Activated naive CD4-positive, alpha-beta T cell treated with anti-CD3 and anti-CD28 coated beads, Interleukin-2, amount 50 U/mL, for 72 hours (primary cell): ENCODE measurements at regions not wholly inside any gene's neighbourhood (a gene's known extent, or its start where the extent isn't known, plus 50 kb on each side); places are given as distances from the start of the nearest gene placed in this dataset.
A peak's percentile ranks its signal among the peaks of the same experiment; 100 is the strongest.
"Not testable (repeated sequence)": the region's sequence is repeated elsewhere in the genome, so short reads cannot be mapped to it uniquely, and the experiment has no call there.

Source experiments
- ATAC-seq, 2 donors: fragments of 150-1000 bp; cut with Tn5 transposase; 2 replicates each; pipeline ENCODE4 v1.10.0; 2021; ENCODE audit warnings: mild to moderate bottlenecking in 2 of 2, moderate library complexity in 2 of 2
- DNase-seq, 2 donors: peaks; one replicate each; pipeline ENCODE4 v3.0.0; 2021 to 2022; ENCODE audit warnings: low spot score in 2 of 2
- H3K27ac Mint-ChIP-seq, 2 donors: one replicate each; pipeline ENCODE4 v1.8.0; 2022; ENCODE audit warnings: mild to moderate bottlenecking in 2 of 2, mixed read lengths in 2 of 2
- H3K36me3 Mint-ChIP-seq, 2 donors: one replicate each; pipeline ENCODE4 v1.8.0; 2022; ENCODE audit warnings: mixed read lengths in 2 of 2
- H3K9me3 Mint-ChIP-seq, 2 donors: one replicate each; pipeline ENCODE4 v1.8.0; 2022; ENCODE audit warnings: mixed read lengths in 2 of 2

DNA sequence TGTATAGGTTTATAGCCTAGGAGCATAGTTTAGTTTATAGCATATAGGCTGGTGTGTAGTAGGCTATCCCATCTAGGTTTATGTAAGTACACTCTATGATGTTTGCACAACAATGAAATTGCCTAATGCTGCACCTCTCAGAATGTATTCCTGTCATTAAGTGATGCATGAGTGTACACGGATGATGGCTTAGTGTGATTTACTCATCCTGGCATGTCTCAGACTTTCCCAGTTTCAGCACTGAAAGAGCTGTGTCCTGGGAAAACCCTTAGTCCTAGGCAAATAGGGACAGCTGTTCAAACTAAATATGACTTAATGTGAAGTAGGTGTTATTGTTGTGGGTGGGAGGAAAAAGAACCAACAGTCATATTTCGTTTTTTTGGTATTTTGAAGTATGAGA is 264.9 kb upstream of the MAGEB18 start:
- DNase-seq (no peak), ATAC-seq (no peak)
- no peak overlapping the region for H3K27ac Mint-ChIP-seq
- no peaks in the 10 kb centered on the region for H3K36me3 Mint-ChIP-seq
- H3K9me3 Mint-ChIP-seq = peaks cover 6 to 8% of the 10 kb centered on the region in 2 donors

DNA sequence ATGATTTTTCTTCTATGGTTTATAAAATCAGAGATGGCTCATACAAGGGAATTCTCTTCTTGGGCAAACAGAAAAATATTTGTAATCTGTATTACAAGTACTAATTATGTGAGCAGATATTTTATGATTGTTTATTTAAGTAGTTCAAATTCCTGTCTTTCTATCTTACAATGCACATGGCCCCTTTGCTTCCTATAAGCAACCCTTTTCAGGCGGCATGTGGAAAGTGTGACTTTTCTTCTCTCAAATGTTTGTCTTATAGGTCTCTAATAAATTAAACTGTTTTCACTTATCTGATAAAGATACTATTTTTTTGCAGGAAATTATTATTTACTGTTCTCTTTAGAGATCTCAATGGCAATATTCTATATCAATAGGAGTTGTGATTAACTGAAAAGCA is 259.3 kb upstream of the MAGEB18 start:
- DNase-seq (no peak), ATAC-seq (no peak)
- no peaks in the 10 kb centered on the region for H3K36me3 Mint-ChIP-seq
- peaks cover 4% of the 10 kb centered on the region in 2 donors for H3K9me3 Mint-ChIP-seq
- H3K27ac Mint-ChIP-seq = no peak overlapping the region

DNA sequence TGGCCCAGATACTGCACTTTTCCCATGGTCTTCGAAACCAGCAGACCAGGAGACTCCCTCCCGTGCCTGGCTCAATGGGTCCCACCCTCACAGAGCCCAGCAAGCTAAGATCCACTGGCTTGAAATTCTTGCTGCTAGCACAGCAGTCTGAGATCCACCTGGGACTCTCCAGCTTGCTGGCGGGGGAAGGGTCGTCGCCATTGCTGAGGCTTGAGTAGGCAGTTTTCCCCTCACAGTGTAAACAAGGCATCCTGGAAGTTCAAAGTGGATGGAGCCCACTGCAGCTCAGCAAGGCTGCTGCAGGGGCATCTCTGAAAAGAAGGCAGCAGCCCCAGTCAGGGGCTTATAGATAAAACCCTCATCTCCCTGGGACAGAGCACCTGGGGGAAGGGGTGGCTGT is 255.6 kb upstream of the MAGEB18 start:
- H3K9me3 Mint-ChIP-seq = peaks cover 3 to 11% of the 10 kb centered on the region in 2 donors
- not testable (repeated sequence) for DNase-seq, ATAC-seq, H3K36me3 Mint-ChIP-seq, H3K27ac Mint-ChIP-seq

DNA sequence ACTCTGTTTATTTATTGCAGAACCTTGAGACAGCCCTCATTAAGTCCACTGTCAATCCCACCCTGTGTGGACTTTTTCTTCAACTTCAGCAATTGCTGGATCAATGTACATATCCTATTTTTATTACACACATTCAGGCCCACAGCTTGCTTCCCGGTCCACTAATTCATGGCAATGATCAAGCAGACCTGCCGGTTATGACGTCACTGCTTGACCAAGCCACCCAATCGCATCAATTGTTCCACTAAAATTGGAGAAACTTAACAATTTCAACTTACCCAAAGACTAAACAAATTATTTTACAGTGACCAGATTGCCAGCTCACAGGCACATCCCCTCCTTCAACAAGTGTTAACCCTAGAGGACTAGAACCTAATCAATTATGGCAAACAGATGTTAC is 240.4 kb upstream of the MAGEB18 start:
- no peak for DNase-seq

DNA sequence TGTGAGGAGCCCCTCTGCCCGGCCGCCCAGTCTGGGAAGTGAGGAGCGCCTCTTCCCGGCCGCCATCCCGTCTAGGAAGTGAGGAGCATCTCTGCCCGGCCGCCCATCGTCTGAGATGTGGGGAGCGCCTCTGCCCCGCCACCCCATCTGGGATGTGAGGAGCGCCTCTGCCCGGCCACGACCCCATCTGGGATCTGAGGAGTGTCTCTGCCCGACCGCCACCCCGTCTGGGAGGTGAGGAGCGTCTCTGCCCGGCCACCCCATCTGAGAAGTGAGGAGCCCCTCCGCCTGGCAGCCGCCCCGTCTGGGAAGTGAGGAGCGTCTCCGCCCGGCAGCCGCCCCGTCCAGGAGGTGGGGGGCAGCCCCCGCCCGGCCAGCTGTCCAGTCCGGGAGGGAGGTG is 232.4 kb upstream of the MAGEB18 start:
- not testable (repeated sequence) for H3K36me3 Mint-ChIP-seq, H3K27ac Mint-ChIP-seq, H3K9me3 Mint-ChIP-seq, DNase-seq, ATAC-seq

More for the DNA sequence above, 240.4 kb upstream of the MAGEB18 start:
- Mint-ChIP-seq H3K27ac (no peak overlapping the region), H3K9me3 (peaks cover 3 to 9% of the 10 kb centered on the region in 2 donors), H3K36me3 (no peaks in the 10 kb centered on the region)
- ATAC-seq = no peak

DNA sequence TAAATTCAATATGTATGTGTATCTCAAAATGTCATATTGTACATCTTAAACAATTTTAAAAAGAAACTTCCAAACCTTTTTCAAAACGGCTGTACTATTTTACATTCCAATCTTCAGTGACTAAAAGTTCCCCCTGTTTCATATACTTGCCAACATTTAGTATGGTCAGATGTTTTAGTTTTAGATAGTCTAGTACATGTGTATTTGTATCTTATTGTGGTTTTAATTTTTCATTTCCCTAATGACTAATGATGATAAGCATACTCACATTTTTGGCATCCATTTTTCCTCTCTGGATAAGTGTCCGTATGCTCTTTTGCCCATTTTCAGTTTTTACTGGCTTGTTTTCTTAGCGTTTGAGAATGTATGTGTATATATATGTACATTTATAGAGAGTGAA is 212.2 kb upstream of the MAGEB18 start:
- H3K27ac Mint-ChIP-seq = no peak overlapping the region
- no peaks in the 10 kb centered on the region for H3K9me3 Mint-ChIP-seq
- H3K36me3 Mint-ChIP-seq = no peaks in the 10 kb centered on the region
- DNase-seq = no peak
- no peak for ATAC-seq

DNA sequence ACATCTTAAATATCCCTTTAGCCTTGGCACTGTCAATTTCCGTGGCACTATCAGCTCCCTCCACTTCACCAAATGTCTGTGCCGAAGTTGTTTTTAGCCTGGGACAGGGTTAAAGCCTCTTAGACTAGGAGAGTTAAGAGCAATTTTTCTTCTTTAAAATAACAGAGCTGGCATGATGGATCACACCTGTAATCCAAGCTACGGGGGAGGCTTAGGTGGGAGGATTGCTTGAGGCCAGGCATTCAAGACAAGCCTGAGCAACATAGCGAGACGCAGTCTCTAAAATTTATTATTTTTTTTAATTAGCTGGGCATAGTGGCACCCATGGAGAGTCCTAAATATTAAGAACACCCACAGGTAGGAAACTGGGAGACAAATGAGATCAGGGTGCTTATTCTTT is 209.8 kb upstream of the MAGEB18 start:
- no peak overlapping the region for H3K27ac Mint-ChIP-seq

DNA sequence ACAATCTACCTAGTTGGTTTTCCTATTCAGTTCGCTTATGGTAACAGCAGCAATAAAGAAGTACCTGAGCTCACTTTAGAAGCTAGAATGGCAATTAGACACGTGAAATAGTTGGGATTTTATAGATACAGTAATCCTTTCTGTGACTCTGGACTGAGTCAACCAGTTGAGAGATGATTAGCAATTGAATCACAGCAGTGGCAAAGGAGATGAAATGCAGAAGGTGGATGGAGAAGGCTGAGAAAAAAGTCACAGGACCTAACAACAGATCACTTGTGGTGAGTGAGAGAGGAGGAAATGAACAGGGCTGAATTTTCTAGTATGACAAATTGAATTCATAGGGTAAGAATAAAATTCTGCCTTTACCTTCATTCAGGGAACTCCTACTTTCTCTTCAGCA is 197.1 kb upstream of the MAGEB18 start:
- no peak for ATAC-seq
- no peak for DNase-seq
- H3K36me3 Mint-ChIP-seq = no peaks in the 10 kb centered on the region
- peaks cover 6 to 9% of the 10 kb centered on the region in 2 donors for H3K9me3 Mint-ChIP-seq
- H3K27ac Mint-ChIP-seq = no peak overlapping the region

More for the DNA sequence above, 209.8 kb upstream of the MAGEB18 start:
- ATAC-seq (no peak), DNase-seq (no peak)
- Mint-ChIP-seq H3K36me3 (no peaks in the 10 kb centered on the region), H3K9me3 (no peaks in the 10 kb centered on the region)

DNA sequence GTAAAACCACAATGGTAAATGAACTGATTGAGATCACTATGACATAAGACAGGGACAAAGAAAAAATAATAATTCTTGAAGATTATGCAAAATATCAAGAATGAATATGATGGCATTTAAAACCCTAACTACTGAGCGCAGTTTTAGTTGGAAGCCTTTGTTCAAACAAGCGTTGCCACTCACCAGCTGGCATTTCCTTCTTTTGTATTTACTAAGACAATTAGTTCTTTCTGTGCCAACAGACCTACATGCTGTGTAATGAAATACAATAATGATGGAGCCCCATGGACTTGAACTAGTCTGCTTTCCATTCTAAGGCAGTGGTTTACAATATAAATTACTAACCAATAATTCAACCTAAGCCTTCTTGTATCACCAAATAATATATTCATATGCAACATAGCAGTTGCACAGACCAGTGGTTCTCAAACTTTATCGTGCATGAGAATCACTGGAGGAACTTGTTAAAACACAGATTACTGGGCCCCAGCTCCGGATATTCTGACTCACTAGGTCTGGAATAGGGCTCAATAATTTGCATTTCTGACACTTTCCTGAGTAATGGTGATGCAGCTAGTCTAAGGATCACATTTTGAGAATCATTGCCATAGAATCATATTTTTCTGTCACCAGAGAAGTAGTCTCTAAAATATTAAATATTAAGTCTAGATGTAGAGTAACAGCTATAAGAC is 196.4 kb upstream of the MAGEB18 start:
- H3K36me3 Mint-ChIP-seq = no peaks in the 10 kb centered on the region
- peaks cover 6 to 9% of the 10 kb centered on the region in 2 donors for H3K9me3 Mint-ChIP-seq
- ATAC-seq = no peak
- DNase-seq = no peak
- H3K27ac Mint-ChIP-seq = no peak overlapping the region

DNA sequence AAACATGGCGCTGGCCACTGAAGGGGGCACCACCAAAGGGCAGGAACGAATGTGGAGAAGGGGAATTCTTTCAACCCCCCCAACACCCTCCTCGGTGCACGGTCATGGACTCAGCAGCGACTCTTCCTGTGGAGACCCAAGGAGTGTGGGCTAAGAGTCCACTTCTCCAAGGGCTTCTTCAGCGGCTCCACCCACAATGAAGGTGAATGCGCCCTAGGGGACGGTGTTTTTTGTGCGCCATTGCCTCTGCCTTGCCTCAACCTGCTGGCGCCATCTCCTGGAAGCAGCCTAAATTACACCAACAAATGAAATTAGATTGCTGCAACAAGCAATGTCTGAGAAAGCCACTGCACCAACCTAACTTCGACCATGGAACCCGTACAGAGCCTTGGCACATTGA is 169.2 kb upstream of the MAGEB18 start:
- Mint-ChIP-seq H3K27ac (no peak overlapping the region), H3K36me3 (peaks cover 0 to 6% of the 10 kb centered on the region in 2 donors), H3K9me3 (peaks cover 5 to 14% of the 10 kb centered on the region in 2 donors)
- ATAC-seq (no peak), DNase-seq (peak in 1 of 2 donors; percentile 3)

DNA sequence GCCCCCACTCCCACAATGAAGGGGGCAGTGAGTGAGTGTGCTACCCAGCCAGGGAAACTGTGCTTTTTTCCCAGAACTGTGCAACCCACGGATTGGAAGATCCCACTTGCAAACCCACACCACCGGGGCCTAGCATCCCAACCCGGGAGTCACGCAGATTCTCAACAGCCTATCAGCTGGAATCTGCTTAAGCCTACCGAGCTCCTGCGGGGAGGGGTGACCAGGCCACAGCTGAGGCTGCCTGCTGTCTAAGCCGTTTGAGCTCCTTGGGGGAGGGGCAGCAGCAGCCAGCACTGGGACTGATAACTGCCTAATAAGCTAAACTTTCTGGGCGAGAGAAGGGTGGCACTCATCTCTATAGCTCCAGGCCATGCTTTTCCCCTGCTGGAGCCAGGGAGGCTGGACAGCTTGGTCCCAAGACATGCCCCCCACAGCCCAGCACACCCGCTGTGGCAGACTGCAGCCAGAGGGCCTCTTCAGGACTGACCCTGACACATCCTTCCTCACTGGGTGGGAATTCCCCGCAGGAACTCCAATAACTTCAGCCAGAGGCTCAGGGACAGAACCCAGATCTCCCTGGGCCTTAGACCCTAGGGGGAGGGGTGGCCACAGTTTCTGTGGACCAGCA is 161.3 kb upstream of the MAGEB18 start:
- no peak overlapping the region for H3K27ac Mint-ChIP-seq
- H3K36me3 Mint-ChIP-seq = no peaks in the 10 kb centered on the region
- ATAC-seq (no peak), DNase-seq (no peak)
- peaks cover 7 to 18% of the 10 kb centered on the region in 2 donors for H3K9me3 Mint-ChIP-seq

DNA sequence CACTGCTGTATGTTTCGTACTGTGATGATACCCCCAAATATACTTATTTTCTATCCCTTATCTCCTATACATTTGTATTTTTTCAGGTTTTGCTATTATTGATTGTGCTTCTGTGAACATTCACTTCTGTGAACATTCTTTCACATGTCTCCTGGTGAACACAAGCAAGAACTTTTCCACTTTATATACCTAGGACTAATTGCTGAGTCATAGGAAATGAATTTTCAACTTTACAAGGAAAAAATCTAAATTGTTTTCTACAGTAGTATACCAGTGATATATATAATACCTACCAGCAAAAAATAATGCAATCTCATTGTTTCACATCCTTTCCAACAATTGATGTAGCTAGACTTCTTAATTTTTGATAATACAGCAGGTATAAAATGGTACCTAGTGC is 139.5 kb upstream of the MAGEB18 start:
- DNase-seq = no peak
- no peak for ATAC-seq
- H3K9me3 Mint-ChIP-seq = peaks cover 0 to 2% of the 10 kb centered on the region in 2 donors

DNA sequence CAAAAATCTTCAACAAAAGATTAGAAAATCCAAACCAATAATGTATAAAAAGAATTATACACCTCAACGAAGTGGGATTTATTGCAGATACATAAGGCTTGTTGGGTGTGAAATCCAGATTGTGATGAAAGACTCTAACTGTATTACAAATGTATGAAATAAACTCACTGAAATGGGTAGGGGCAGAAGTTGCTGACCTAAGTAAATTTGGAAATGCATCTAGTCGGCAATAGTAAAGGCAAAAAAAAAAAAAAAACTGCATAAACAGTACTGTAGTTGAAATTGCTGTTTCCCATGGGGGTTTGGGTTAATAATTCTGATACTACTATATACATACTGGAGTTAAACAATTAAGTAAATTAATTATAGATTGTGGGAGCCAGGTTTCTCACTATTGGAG is 130.7 kb upstream of the MAGEB18 start:
- Mint-ChIP-seq H3K36me3 (no peaks in the 10 kb centered on the region), H3K9me3 (peaks cover 3 to 4% of the 10 kb centered on the region in 2 donors), H3K27ac (no peak overlapping the region)
- DNase-seq (no peak), ATAC-seq (no peak)

More for the DNA sequence above, 139.5 kb upstream of the MAGEB18 start:
- Mint-ChIP-seq H3K36me3 (no peaks in the 10 kb centered on the region), H3K27ac (no peak overlapping the region)

DNA sequence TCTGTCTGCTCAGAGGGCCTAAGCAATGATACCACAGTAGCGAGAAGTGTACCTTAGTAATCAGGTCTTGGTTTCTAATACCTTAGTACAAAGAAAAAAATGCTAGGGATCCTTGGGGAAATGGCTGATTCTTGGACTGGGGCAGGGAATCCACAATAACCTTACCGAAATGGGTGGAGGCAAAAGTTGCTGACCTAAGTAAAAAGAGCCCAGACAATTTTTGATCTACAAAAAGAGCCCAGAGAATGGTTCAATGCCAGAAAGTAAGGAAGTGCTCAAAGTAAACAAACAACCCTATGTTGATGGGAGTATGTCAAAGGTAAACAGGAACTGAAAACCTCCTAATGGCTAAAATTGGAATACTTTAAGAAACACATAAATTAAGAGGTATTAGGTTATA is 130.1 kb upstream of the MAGEB18 start:
- DNase-seq (no peak), ATAC-seq (no peak)
- Mint-ChIP-seq H3K36me3 (no peaks in the 10 kb centered on the region), H3K9me3 (peaks cover 3 to 4% of the 10 kb centered on the region in 2 donors), H3K27ac (no peak overlapping the region)

DNA sequence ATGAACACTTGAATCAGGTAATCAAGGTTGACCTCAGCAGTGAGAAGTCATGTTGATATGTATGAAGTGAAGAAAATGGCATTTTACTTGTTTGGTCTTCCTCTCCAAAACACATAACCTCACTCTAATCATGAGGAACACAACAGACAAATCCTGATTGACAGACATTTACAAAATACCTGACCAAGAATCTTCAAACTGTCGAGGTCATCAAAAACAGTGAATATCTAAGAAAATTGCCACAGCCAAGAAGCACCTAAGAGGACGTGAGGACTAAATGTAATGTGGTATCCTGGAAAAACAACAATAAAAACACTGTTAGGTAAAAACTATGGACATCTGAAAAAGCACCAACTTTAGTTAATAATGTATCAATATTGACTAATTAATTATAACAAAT is 129.5 kb upstream of the MAGEB18 start:
- Mint-ChIP-seq H3K36me3 (no peaks in the 10 kb centered on the region), H3K9me3 (peaks cover 3 to 4% of the 10 kb centered on the region in 2 donors), H3K27ac (no peak overlapping the region)
- DNase-seq (no peak), ATAC-seq (no peak)

DNA sequence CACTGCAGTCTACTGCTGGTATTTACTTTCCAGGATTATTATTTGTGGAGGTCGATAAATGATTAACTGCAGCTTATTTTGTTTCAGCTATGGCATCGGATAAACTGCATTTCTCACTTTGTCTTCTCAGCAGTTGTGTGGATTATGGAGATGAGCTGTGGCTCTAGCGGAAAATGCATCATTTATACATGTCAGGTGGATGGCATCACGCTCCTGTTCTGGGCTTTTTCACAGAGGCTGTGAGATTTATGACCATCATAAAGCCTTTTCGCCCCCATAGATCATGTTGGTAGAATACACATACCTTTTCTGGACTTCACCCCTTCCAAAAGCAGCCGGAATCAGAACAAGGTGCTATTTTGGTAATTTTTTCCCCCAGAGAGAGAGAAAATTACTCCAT is 118.8 kb upstream of the MAGEB18 start:
- Mint-ChIP-seq H3K9me3 (no peaks in the 10 kb centered on the region), H3K27ac (no peak overlapping the region), H3K36me3 (peaks cover 0 to under 1% of the 10 kb centered on the region in 2 donors)
- no peak for ATAC-seq
- no peak for DNase-seq

DNA sequence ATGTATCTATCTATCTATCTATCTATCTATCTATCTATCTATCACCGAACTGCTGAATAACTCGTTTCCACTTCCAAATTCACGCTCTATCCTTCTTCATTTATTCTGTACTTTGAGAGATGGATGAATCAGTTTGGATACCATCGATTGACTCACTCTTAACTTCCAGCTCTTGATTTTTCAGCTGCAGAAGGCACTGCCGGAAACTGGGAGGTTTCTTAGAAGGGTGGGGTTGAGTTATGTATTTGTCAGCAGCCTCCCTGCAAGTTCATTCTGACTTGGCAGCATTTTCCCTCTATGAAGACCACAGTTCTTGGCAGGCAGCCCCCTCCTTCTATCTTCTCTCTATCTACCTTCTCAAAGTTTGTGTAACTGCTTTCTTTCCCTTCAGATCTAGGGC is 112.0 kb upstream of the MAGEB18 start:
- ATAC-seq = no peak
- DNase-seq = no peak
- Mint-ChIP-seq H3K9me3 (no peaks in the 10 kb centered on the region), H3K36me3 (no peaks in the 10 kb centered on the region), H3K27ac (no peak overlapping the region)
